H1 (cell line): ENCODE measurements at regions not wholly inside any gene's neighbourhood (a gene's known extent, or its start where the extent isn't known, plus 50 kb on each side); places are given as distances from the start of the nearest gene placed in this dataset.

Experiments
- CTCF ChIA-PET: fragments of 300-600 bp; sonication (Branson Sonifier 250); formaldehyde crosslinking; loops from one replicate; lab custom pipeline; 2021; ENCODE audit not compliant: partially characterized antibody; lab: Charles Lee
- POLR2A ChIA-PET: fragments of 300-600 bp; sonication (Branson Sonifier 250); formaldehyde crosslinking; loops from one replicate; lab custom pipeline; 2021; ENCODE audit warnings: inconsistent platforms; ENCODE audit not compliant: partially characterized antibody; lab: Charles Lee
- DNase-seq, 2 experiments: peaks; one replicate each; pipeline versions ENCODE4 v3.0.0 to v3.0.0-alpha.2; 2010 to 2022; ENCODE audit warnings: low spot score in 2 of 2, low read depth in 1 of 2, mixed read lengths in 1 of 2
- FAIRE-seq: peaks from 2 replicates; lab custom pipeline; 2011; peaks lifted over from hg19 to GRCh38; lab: Jason Lieb, UNC
- H2AFZ ChIP-seq: 2 replicates; pipeline ENCODE4 v1.8.1; 2012; ENCODE audit warnings: low read length, inconsistent platforms
- H2AK5ac ChIP-seq: 2 replicates; pipeline ENCODE4 v1.6.1; 2013; ENCODE audit warnings: low read depth, low read length
- H2BK120ac ChIP-seq: replicated peaks from 2 replicates; pipeline ENCODE3; 2013; ENCODE audit warnings: low read depth, low read length, inconsistent platforms
- H2BK12ac ChIP-seq: 2 replicates; pipeline ENCODE4 v1.6.1; 2013; ENCODE audit warnings: low read depth, low read length
- H2BK15ac ChIP-seq: 2 replicates; pipeline ENCODE4 v1.6.1; 2013; ENCODE audit warnings: low read length
- H2BK20ac ChIP-seq: 2 replicates; pipeline ENCODE4 v1.6.1; 2013; ENCODE audit warnings: low read length
- H2BK5ac ChIP-seq: 2 replicates; pipeline ENCODE4 v1.6.1; 2013; ENCODE audit warnings: low read depth, low read length
- H3K14ac ChIP-seq: 2 replicates; pipeline ENCODE4 v1.6.1; 2013; ENCODE audit warnings: inconsistent platforms; ENCODE audit not compliant: insufficient read length
- H3K18ac ChIP-seq: 2 replicates; pipeline ENCODE4 v1.6.1; 2013; ENCODE audit warnings: low read length; ENCODE audit errors: extremely low read depth
- H3K23ac ChIP-seq: 2 replicates; pipeline ENCODE4 v1.6.1; 2013; ENCODE audit warnings: inconsistent platforms; ENCODE audit not compliant: insufficient read length
- H3K23me2 ChIP-seq: 2 replicates; pipeline ENCODE4 v1.6.1; 2013; ENCODE audit warnings: low read depth, low read length
- H3K27ac ChIP-seq: 2 replicates; pipeline ENCODE4 v1.6.1; 2011; ENCODE audit warnings: low read depth, low read length, inconsistent platforms
- H3K27me3 ChIP-seq, 4 experiments: replicated peaks in 1 of 4; 1 replicate in 1 of 4; 2 replicates in 3 of 4; pipeline versions ENCODE4 v1.6.1 to v1.8.1; 2011 to 2013; ENCODE audit warnings: low read length in 3 of 4, mild to moderate bottlenecking in 3 of 4, inconsistent platforms in 2 of 4, mixed read lengths in 2 of 4, moderate library complexity in 1 of 4; ENCODE audit not compliant: control insufficient read depth in 3 of 4, insufficient read depth in 3 of 4; ENCODE audit errors: extremely low read depth in 1 of 4
- H3K36me3 ChIP-seq, 4 experiments: 2 replicates each; pipeline versions ENCODE4 v1.6.1 to v1.8.1; 2011 to 2013; ENCODE audit warnings: mild to moderate bottlenecking in 4 of 4, low read length in 3 of 4, moderate library complexity in 2 of 4, control low read depth in 1 of 4, inconsistent platforms in 1 of 4; ENCODE audit not compliant: insufficient read depth in 4 of 4, control insufficient read depth in 2 of 4
- H3K4ac ChIP-seq: replicated peaks from 2 replicates; pipeline ENCODE3; 2013; ENCODE audit warnings: low read length, low read depth, mixed read lengths, inconsistent platforms; ENCODE audit not compliant: insufficient read length
- H3K4me1 ChIP-seq, 4 experiments: replicated peaks in 1 of 4; 1 replicate in 1 of 4; 2 replicates in 3 of 4; pipeline versions ENCODE4 v1.6.1 to v1.8.1; 2011 to 2013; ENCODE audit warnings: low read length in 3 of 4, inconsistent platforms in 2 of 4, mixed read lengths in 1 of 4; ENCODE audit not compliant: insufficient read depth in 4 of 4, control insufficient read depth in 3 of 4
- H3K4me2 ChIP-seq, 2 experiments: 2 replicates each; pipeline versions ENCODE4 v1.6.1 to v1.8.1; 2011 to 2013; ENCODE audit warnings: low read depth in 2 of 2, low read length in 2 of 2, control low read depth in 1 of 2, inconsistent platforms in 1 of 2, mild to moderate bottlenecking in 1 of 2; ENCODE audit not compliant: insufficient read depth in 1 of 2
- H3K4me3 ChIP-seq, 4 experiments: fragments of 200-600, 300-600 bp in 1 of 4; sonication (generic), shearing (Covaris generic), sonication (Bioruptor Twin) in 1 of 4; 2 replicates each; pipeline versions ENCODE4 v1.5.1 to v1.8.1; 2011 to 2016; ENCODE audit warnings: low read length in 4 of 4, low read depth in 3 of 4, control low read depth in 2 of 4, inconsistent platforms in 2 of 4, mild to moderate bottlenecking in 2 of 4, mixed read lengths in 1 of 4, moderate library complexity in 1 of 4; ENCODE audit not compliant: insufficient read depth in 2 of 4; ENCODE audit errors: extremely low read depth in 1 of 4
- H3K56ac ChIP-seq: replicated peaks from 2 replicates; pipeline ENCODE3; 2013; ENCODE audit warnings: low read depth, mild to moderate bottlenecking, mixed read lengths, low read length, inconsistent platforms; ENCODE audit not compliant: insufficient read length
- H3K79me1 ChIP-seq: 2 replicates; pipeline ENCODE4 v1.6.1; 2013; ENCODE audit warnings: low read depth, low read length, control low read depth
- H3K79me2 ChIP-seq, 2 experiments: 2 replicates each; pipeline versions ENCODE4 v1.6.1 to v1.8.1; 2012 to 2013; ENCODE audit warnings: low read length in 2 of 2, mild to moderate bottlenecking in 2 of 2, inconsistent platforms in 1 of 2; ENCODE audit not compliant: insufficient read depth in 2 of 2, control insufficient read depth in 1 of 2
- H3K9ac ChIP-seq, 4 experiments: replicated peaks in 1 of 4; 1 replicate in 1 of 4; 2 replicates in 3 of 4; pipeline versions ENCODE4 v1.6.1 to v1.8.1; 2011 to 2013; ENCODE audit warnings: low read depth in 3 of 4, low read length in 3 of 4, control low read depth in 2 of 4, mild to moderate bottlenecking in 2 of 4, moderate library complexity in 2 of 4, inconsistent platforms in 1 of 4; ENCODE audit errors: extremely low read depth in 1 of 4
- H3K9me3 ChIP-seq, 2 experiments: 2 replicates each; pipeline versions ENCODE4 v1.6.1 to v1.8.1; 2012 to 2013; ENCODE audit warnings: mild to moderate bottlenecking in 2 of 2, moderate library complexity in 2 of 2, control low read depth in 1 of 2, inconsistent platforms in 1 of 2, low read depth in 1 of 2, low read length in 1 of 2, mixed read lengths in 1 of 2; ENCODE audit not compliant: insufficient read depth in 2 of 2
- H4K20me1 ChIP-seq, 2 experiments: replicated peaks in 1 of 2; 2 replicates each; pipeline versions ENCODE3 to v1.8.1; 2011 to 2013; ENCODE audit warnings: inconsistent platforms in 2 of 2, low read length in 2 of 2, mild to moderate bottlenecking in 1 of 2; ENCODE audit not compliant: insufficient read depth in 2 of 2, control insufficient read depth in 1 of 2
- H4K5ac ChIP-seq: 2 replicates; pipeline ENCODE4 v1.6.1; 2013; ENCODE audit warnings: low read length, low read depth, mixed read lengths, inconsistent platforms; ENCODE audit not compliant: insufficient read length
- H4K8ac ChIP-seq: 2 replicates; pipeline ENCODE4 v1.8.0; 2013; ENCODE audit warnings: mild to moderate bottlenecking, moderate library complexity, low read length, inconsistent platforms; ENCODE audit not compliant: insufficient read depth; ENCODE audit errors: extremely low read depth
- H4K91ac ChIP-seq: replicated peaks from 2 replicates; pipeline ENCODE3; 2013; ENCODE audit warnings: low read length, mixed read lengths, inconsistent platforms; ENCODE audit not compliant: insufficient read length
- BACH1 ChIP-seq: IDR thresholded peaks from 2 replicates; pipeline ENCODE4 v1.6.1; 2012; ENCODE audit warnings: low read length, improper control_type of control experiment
- CHD2 ChIP-seq: IDR thresholded peaks from 2 replicates; pipeline ENCODE4 v1.6.1; 2012; ENCODE audit warnings: low read length, improper control_type of control experiment
- CTBP2 ChIP-seq: IDR thresholded peaks from 2 replicates; pipeline ENCODE4 v1.7.0; 2011; ENCODE audit warnings: borderline replicate concordance, mild to moderate bottlenecking, moderate library complexity, mixed read lengths, low read length; ENCODE audit not compliant: insufficient read depth, insufficient read length
- FOSL1 ChIP-seq: IDR thresholded peaks from 2 replicates; pipeline ENCODE4 v1.6.1; 2011; ENCODE audit warnings: mild to moderate bottlenecking, low read depth, low read length, moderate library complexity; ENCODE audit not compliant: insufficient read depth
- GTF2F1 ChIP-seq: IDR thresholded peaks from 2 replicates; pipeline ENCODE4 v1.6.1; 2012; ENCODE audit warnings: low read depth, low read length, improper control_type of control experiment, borderline replicate concordance
- RNF2 ChIP-seq: fragments of 200-900, 300-1000 bp; sonication (generic); IDR thresholded peaks from 2 replicates; pipeline ENCODE4 v1.7.1; 2016; ENCODE audit warnings: borderline replicate concordance, low read depth, mild to moderate bottlenecking, antibody characterized with exemption, low read length; ENCODE audit not compliant: poor library complexity, severe bottlenecking; ENCODE audit errors: missing control alignments
- SIN3A ChIP-seq, 2 experiments: IDR thresholded peaks in 1 of 2; conservative IDR thresholded peaks in 1 of 2; 2 replicates each; pipeline ENCODE4 v1.6.1; 2011 to 2012; ENCODE audit warnings: low read length in 2 of 2, improper control_type of control experiment in 1 of 2, low read depth in 1 of 2, mild to moderate bottlenecking in 1 of 2
- SIX5 ChIP-seq: IDR thresholded peaks from 2 replicates; pipeline ENCODE4 v1.6.1; 2011; ENCODE audit warnings: mild to moderate bottlenecking, low read depth, low read length
- TBP ChIP-seq: IDR thresholded peaks from 2 replicates; pipeline ENCODE4 v1.6.1; 2011; ENCODE audit warnings: low read depth, low read length, improper control_type of control experiment
- WGBS, 2 experiments: shearing (Covaris generic) in 1 of 2; methylation state at CpG; one replicate each; pipeline versions ENCODE4 v1.1.6 to v1.1.7; 2013 to 2015; ENCODE audit warnings: low lambda C conversion rate in 2 of 2, mixed read lengths in 2 of 2, inconsistent platforms in 1 of 2, low coverage in 1 of 2, missing lambda C conversion rate in 1 of 2; ENCODE audit not compliant: insufficient replicate concordance in 2 of 2, insufficient coverage in 1 of 2, insufficient read length in 1 of 2; ENCODE audit errors: extremely low coverage in 1 of 2, missing lambda C conversion rate in 1 of 2; 5-methylcytosine and 5-hydroxymethylcytosine counted together
- TF ChIP-seq, protein P1 (sequence below), 3 experiments: IDR thresholded peaks; 1 replicate in 2 of 3; 2 replicates in 1 of 3; pipeline versions ENCODE4 v1.5.1 to v1.6.1; 2011; ENCODE audit warnings: low read length in 3 of 3, mild to moderate bottlenecking in 3 of 3, inconsistent platforms in 2 of 3, low read depth in 1 of 3, moderate library complexity in 1 of 3; ENCODE audit not compliant: insufficient read depth in 1 of 3; ENCODE audit errors: control extremely low read depth in 1 of 3
- TF ChIP-seq, protein P2 (sequence below): IDR thresholded peaks from 2 replicates; pipeline ENCODE4 v1.6.1; 2011; ENCODE audit warnings: low read depth, mild to moderate bottlenecking, low read length; ENCODE audit not compliant: insufficient read depth

DNA sequence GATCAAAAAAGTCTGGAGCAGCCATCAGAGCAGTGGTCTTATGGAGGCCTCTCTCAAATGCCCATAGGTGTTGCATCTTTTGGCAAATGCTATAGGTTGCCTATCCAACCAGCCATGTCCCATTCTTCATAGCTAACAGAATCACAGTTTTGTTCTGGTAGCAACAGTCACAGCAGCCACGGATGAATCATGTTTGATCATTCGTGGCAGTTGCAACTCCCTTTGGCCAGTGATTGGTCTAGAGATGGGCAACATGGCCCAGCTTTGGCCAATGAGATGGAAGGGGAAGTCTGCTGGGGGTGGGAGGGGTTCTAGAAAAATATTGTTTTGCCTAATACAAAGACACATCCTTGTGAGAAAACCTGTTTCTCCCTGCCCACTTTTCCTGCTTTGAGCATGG lies 50.3 kb upstream of the PPP2R3A start:
- Histone ChIP-seq H3K23me2 (no peaks in the 10 kb centered on the region), H2AFZ (no peak overlapping the region), H4K20me1 (no peaks in the 10 kb centered on the region), H4K5ac (no peak overlapping the region), H2BK20ac (no peak overlapping the region), H2BK12ac (no peak overlapping the region), H3K23ac (no peak overlapping the region), H3K79me1 (no peaks in the 10 kb centered on the region), H3K4me3 (no peak overlapping the region), H4K91ac (no peak overlapping the region), H3K4me1 (no peaks in the 10 kb centered on the region), H3K56ac (no peak overlapping the region), H4K8ac (no peak overlapping the region), H3K14ac (no peak overlapping the region), H2AK5ac (no peak overlapping the region), H3K27me3 (no peaks in the 10 kb centered on the region), H3K4ac (no peak overlapping the region), H2BK120ac (no peak overlapping the region), H3K18ac (no peak overlapping the region), H3K9ac (no peak overlapping the region), H3K36me3 (no peaks in the 10 kb centered on the region), H3K27ac (no peak overlapping the region), H3K4me2 (no peak overlapping the region), H2BK5ac (no peak overlapping the region), H3K9me3 (no peaks in the 10 kb centered on the region), H3K79me2 (no peaks in the 10 kb centered on the region), H2BK15ac (no peak overlapping the region)
- no peak for DNase-seq
- WGBS, 2 experiments, result 88% methylated on average over 2 of the region's 2 CpGs; no CpG with 5 or more reads in 1 of the 2 experiments
- FAIRE-seq, result no peak
- CTCF ChIA-PET, result interaction anchor here (11.1 kb wide), 1 partner anchor 128 kb away, joined by 125 read pairs; no protein-coding TSS in a partner anchor
- POLR2A ChIA-PET, result no interaction called here
- TF ChIP-seq SIX5 (no peak), GTF2F1 (no peak), BACH1 (no peak), CHD2 (no peak), RNF2 (no peak), TBP (no peak), SIN3A (conservative IDR thresholded peaks at IDR 0.05 in 1 of 2, IDR thresholded peaks at IDR 0.05 in 1 of 2; ENCODE audit: low read depth in 1 of 2, low read length in 2 of 2) (no peak), FOSL1 (no peak), CTBP2 (no peak)
- TF ChIP-seq, protein P1, sequence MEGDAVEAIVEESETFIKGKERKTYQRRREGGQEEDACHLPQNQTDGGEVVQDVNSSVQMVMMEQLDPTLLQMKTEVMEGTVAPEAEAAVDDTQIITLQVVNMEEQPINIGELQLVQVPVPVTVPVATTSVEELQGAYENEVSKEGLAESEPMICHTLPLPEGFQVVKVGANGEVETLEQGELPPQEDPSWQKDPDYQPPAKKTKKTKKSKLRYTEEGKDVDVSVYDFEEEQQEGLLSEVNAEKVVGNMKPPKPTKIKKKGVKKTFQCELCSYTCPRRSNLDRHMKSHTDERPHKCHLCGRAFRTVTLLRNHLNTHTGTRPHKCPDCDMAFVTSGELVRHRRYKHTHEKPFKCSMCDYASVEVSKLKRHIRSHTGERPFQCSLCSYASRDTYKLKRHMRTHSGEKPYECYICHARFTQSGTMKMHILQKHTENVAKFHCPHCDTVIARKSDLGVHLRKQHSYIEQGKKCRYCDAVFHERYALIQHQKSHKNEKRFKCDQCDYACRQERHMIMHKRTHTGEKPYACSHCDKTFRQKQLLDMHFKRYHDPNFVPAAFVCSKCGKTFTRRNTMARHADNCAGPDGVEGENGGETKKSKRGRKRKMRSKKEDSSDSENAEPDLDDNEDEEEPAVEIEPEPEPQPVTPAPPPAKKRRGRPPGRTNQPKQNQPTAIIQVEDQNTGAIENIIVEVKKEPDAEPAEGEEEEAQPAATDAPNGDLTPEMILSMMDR (IDR thresholded peaks at IDR 0.05; ENCODE audit: control extremely low read depth in 1 of 3, insufficient read depth in 1 of 3, low read depth in 1 of 3, low read length in 3 of 3), result no peak
- TF ChIP-seq, protein P2, sequence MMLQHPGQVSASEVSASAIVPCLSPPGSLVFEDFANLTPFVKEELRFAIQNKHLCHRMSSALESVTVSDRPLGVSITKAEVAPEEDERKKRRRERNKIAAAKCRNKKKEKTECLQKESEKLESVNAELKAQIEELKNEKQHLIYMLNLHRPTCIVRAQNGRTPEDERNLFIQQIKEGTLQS, result no peak
